Adrenal gland (tissue), 9 donors: ENCODE measurements at regions not wholly inside any gene's neighbourhood (a gene's known extent, or its start where the extent isn't known, plus 50 kb on each side); places are given as distances from the start of the nearest gene placed in this dataset.

ENCODE experiments used
- DNase-seq, 7 donors: peaks; one replicate each; pipeline ENCODE4 v3.0.0-alpha.2; 2019 to 2020
- H3K27ac ChIP-seq, 5 donors: fragments of 200-600 bp; sonication (generic) in 4 of 5; 1 replicate in 3 of 5; 2 replicates in 2 of 5; pipeline versions ENCODE4 v1.5.1 to v1.8.0; 2016 to 2020; ENCODE audit warnings: mild to moderate bottlenecking in 1 of 5
- H3K27me3 ChIP-seq: fragments of 200-600 bp; 2 replicates; pipeline ENCODE4 v1.8.0; 2021
- H3K36me3 ChIP-seq, 2 donors: fragments of 200-600 bp; replicated peaks in 1 of 2; 1 replicate in 1 of 2; 2 replicates in 1 of 2; pipeline versions ENCODE4 v1.5.1 to v1.8.0; 2018 to 2022
- H3K4me1 ChIP-seq, 2 donors: fragments of 200-600 bp; replicated peaks in 1 of 2; 1 replicate in 1 of 2; 2 replicates in 1 of 2; pipeline versions ENCODE4 v1.5.1 to v1.8.0; 2018 to 2021
- H3K4me3 ChIP-seq, 4 donors: fragments of 200-600 bp; sonication (generic) in 3 of 4; one replicate each; pipeline ENCODE4 v1.5.1; 2016 to 2018
- H3K9me3 ChIP-seq, 3 donors: fragments of 200-600 bp; sonication (generic) in 1 of 3; replicated peaks in 1 of 3; 1 replicate in 2 of 3; 2 replicates in 1 of 3; pipeline versions ENCODE4 v1.5.1 to v1.8.0; 2016 to 2021
- POLR2A ChIP-seq, 2 donors: fragments of 450-650 bp; IDR thresholded peaks; one replicate each; pipeline ENCODE4 v1.6.1; 2017; ENCODE audit warnings: antibody characterized with exemption in 2 of 2, mild to moderate bottlenecking in 2 of 2, moderate library complexity in 1 of 2
- WGBS, 4 donors: extraction: QIAGEN DNeasy Blood & Tissue Kit in 2 of 4; methylation state at CpG; one replicate each; pipeline versions ENCODE4 v1.1.5 to v1.1.7; 2013 to 2017; 5-methylcytosine and 5-hydroxymethylcytosine counted together
- intact Hi-C, 2 donors: fragments of 100-400 bp; cut with DNase I; formaldehyde crosslinking; loops; one replicate each; pipeline versions ENCODE4 v1.14.1 to v1.15.0; 2022 to 2023
- TF ChIP-seq, protein P1 (sequence below), 6 experiments: fragments of 450-650 bp in 4 of 6; fragments of 200-600 bp in 2 of 6; sonication (generic) in 1 of 6; IDR thresholded peaks; 1 replicate in 5 of 6; 2 replicates in 1 of 6; pipeline versions ENCODE4 v1.5.1 to v1.8.0; 2016 to 2021; ENCODE audit warnings: antibody characterized with exemption in 6 of 6, mild to moderate bottlenecking in 2 of 6, moderate library complexity in 1 of 6
- donor health status: healthy with polysubstance abuse.
- donor health status: Bipolar disorder and iron deficiency.
- donor health status: DM: yes; HTN: yes; CAD: no.
- donor health status: DM: no; HTN: no; CAD: no.
- donor health status: DM: no; HTN: no; CAD: no.

DNA sequence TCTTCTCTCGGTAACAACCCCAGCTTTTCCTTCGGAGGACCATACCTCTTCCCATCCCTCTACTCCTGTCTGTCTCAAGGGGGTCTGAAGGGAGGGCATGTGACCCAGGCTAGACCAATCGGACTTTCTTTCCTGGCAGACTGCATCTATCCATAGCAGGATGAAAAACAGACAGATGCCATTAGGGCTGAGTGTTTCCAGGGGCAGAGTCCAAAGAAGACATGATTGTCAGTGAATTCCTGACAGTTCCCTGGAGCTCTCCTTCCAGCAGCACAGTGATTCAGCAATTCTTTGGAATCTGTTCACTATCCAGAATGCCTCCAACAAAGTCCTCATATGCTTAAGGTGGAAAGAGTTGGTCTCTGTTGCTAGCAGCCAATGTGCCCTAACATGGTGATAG is 189.8 kb downstream of the KCTD12 start:
- no peak overlapping the region for H3K4me3 ChIP-seq
- intact Hi-C loops = no loop called here
- no peak for DNase-seq
- no peaks in the 10 kb centered on the region for H3K36me3 ChIP-seq
- TF ChIP-seq POLR2A (IDR thresholded peaks at IDR 0.05) = no peak
- TF ChIP-seq, protein P1, sequence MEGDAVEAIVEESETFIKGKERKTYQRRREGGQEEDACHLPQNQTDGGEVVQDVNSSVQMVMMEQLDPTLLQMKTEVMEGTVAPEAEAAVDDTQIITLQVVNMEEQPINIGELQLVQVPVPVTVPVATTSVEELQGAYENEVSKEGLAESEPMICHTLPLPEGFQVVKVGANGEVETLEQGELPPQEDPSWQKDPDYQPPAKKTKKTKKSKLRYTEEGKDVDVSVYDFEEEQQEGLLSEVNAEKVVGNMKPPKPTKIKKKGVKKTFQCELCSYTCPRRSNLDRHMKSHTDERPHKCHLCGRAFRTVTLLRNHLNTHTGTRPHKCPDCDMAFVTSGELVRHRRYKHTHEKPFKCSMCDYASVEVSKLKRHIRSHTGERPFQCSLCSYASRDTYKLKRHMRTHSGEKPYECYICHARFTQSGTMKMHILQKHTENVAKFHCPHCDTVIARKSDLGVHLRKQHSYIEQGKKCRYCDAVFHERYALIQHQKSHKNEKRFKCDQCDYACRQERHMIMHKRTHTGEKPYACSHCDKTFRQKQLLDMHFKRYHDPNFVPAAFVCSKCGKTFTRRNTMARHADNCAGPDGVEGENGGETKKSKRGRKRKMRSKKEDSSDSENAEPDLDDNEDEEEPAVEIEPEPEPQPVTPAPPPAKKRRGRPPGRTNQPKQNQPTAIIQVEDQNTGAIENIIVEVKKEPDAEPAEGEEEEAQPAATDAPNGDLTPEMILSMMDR (IDR thresholded peaks at IDR 0.05) = no peak
- no peaks in the 10 kb centered on the region for H3K4me1 ChIP-seq
- H3K9me3 ChIP-seq = no peaks in the 10 kb centered on the region
- no peak overlapping the region for H3K27ac ChIP-seq
- 82 to 87% (median 84%) methylated on average over 3 of the region's 3 CpGs for WGBS, 4 donors
- H3K27me3 ChIP-seq = no peaks in the 10 kb centered on the region

DNA sequence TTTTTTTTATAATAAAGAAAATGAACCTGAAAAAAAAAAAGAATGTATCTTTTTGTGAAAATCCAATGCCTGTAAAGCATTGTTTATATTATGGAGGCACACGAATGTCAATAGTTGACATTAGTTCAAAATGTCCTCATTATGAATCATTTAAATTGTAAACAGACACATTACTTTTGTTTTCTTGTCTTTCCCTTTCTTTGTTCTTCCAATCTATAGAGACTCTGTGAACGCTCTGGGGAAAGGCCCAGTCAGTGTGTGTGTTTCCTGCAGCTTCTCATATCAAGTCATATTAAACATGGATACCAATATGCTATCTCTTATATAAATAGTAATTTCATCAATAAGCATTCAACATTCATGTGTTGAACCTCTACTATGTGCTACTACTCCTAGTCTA is 193.1 kb downstream of the KCTD12 start:
- Histone ChIP-seq H3K27ac (no peak overlapping the region), H3K36me3 (no peaks in the 10 kb centered on the region), H3K9me3 (no peaks in the 10 kb centered on the region), H3K4me3 (no peak overlapping the region), H3K27me3 (no peaks in the 10 kb centered on the region), H3K4me1 (no peaks in the 10 kb centered on the region)
- TF ChIP-seq POLR2A (IDR thresholded peaks at IDR 0.05) = no peak
- TF ChIP-seq, protein P1 (IDR thresholded peaks at IDR 0.05) = no peak
- intact Hi-C loops = no loop called here
- DNase-seq = no peak
- WGBS, 4 donors = 83 to 87% (median 85%) methylated on average over 2 of the region's 2 CpGs

DNA sequence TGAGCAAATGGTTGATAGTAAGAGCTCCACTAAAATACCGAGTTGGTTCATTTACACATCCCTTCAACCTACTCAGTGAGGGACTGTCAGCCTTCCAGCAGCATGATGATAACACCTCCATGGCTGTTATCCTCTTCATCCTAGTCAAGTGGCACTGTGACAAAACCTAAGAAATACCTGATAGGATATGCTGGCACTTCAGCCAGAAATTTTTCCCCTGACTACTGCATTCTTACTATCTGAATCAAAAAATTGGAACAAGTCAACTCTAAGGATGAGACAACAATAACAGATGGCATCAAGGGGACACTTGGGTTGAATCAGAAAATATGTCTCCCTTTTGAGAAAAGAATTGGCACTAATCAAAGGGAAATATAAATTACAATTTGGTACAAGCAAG is 193.9 kb downstream of the KCTD12 start:
- no peak for DNase-seq
- Histone ChIP-seq H3K27ac (no peak overlapping the region), H3K4me1 (no peaks in the 10 kb centered on the region), H3K4me3 (no peak overlapping the region), H3K27me3 (no peaks in the 10 kb centered on the region), H3K36me3 (no peaks in the 10 kb centered on the region), H3K9me3 (no peaks in the 10 kb centered on the region)
- intact Hi-C loops = no loop called here
- WGBS, 4 donors = 54 to 75% (median 60%) methylated on average over 1 of the region's 1 CpG
- TF ChIP-seq, protein P1 (IDR thresholded peaks at IDR 0.05) = no peak
- TF ChIP-seq POLR2A (IDR thresholded peaks at IDR 0.05) = no peak

DNA sequence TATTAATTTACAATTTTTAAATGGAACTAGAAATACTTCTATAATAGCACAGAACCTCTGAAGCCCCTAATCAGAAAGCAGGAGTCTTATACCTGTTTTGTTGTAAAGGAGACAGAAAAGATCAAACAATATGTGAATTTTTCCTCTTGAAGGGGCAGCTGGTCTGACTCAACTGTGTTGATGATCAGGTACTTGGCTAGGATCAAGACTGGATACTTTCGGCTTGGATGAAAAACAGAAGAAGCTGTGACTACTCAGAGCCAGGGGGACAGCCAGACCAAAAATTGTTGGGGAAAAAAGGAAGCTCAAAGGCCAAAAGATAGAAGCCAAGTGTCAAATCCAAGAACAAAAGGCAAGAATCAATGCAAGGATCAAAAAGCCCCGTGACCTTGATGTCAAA is 195.6 kb downstream of the KCTD12 start:
- Histone ChIP-seq H3K9me3 (no peaks in the 10 kb centered on the region), H3K4me1 (no peaks in the 10 kb centered on the region), H3K27me3 (no peaks in the 10 kb centered on the region), H3K36me3 (no peaks in the 10 kb centered on the region), H3K27ac (no peak overlapping the region), H3K4me3 (no peak overlapping the region)
- intact Hi-C loops = no loop called here
- WGBS, 4 donors = 32 to 50% (median 42%) methylated on average over 2 of the region's 2 CpGs
- TF ChIP-seq, protein P1 (IDR thresholded peaks at IDR 0.05) = no peak
- no peak for TF ChIP-seq POLR2A (IDR thresholded peaks at IDR 0.05)
- DNase-seq = no peak
